NCI-H146 treated with DMSO at 0.1 percent for 48 hours (cell line): ENCODE measurements at regions not wholly inside any gene's neighbourhood (a gene's known extent, or its start where the extent isn't known, plus 50 kb on each side); places are given as distances from the start of the nearest gene placed in this dataset.
"Not testable (repeated sequence)": the region's sequence is repeated elsewhere in the genome, so short reads cannot be mapped to it uniquely, and the experiment has no call there.

Experiments
- DNase-seq: peaks from one replicate; lab custom pipeline; 2025; ENCODE audit not compliant: unreplicated experiment; lab: John Stamatoyannopoulos, UW

DNA sequence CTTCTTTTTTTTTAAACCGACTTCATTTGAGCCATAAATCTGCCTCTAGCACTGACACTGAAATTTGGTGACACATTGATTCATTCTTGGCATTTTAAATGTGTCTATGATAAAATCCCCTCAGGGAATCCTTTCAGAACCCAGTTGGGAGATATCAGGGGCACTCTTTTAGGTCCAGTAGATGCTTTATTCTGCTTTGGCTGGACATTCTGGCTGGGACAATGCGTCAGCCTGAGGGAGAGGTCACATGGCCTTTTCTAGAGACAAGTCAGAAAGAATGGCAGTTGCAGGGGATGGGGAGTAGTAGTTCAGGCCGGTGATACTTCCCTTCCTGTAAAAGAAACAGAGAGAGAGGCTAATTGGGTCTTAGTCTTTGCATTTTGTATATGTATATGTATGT lies 63.1 kb downstream of the TRIM43 start:
- DNase-seq = not testable (repeated sequence)

- not testable (repeated sequence) for DNase-seq
These were observed 64.8 kb downstream of the TRIM43 start for GRCh38 chr2:95656553-95656952.

DNA sequence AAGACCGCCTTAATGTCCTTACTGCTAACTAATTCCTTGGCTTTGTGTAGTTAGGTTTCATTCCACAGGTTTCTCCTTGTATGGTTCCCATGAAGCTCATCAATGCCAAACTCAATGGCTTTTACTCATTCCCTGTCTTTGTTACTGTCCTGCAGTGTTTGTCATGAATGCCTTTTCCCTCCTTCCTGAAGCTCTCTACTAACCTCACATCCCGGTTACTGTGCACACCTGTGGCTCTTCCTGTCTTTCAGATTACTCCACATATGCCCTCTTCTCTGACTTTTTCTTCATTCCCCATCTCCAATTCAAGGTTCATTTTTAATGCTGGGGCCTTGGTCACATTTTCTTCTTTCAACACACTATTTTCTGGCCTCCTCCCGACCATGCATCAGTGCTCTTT lies 66.1 kb downstream of the TRIM43 start:
- not testable (repeated sequence) for DNase-seq

- not testable (repeated sequence) for DNase-seq
These were observed 69.2 kb downstream of the TRIM43 start for GRCh38 chr2:95660766-95661562.

GRCh38 chr2:95663471-95664441 lies 72.0 kb downstream of the TRIM43 start:
- not testable (repeated sequence) for DNase-seq

DNA sequence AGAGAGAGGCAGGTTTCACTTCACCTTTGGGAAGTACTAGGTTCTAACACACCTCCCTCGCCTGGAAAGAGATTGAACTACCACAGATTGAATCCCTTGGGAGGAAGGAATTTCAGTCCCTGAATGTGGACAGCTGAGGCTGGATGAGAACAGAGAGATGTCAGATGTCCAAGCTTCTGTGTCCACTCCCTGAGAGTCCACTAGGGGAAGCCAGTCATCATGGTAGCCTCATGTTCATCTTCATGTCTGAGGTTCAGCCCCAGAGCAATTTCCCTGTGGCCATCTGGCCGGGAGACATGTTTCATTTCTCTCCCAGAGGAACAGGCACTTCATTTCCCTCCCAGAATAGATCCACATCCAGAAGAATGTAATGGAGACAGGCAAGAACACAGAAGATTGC lies 74.8 kb downstream of the TRIM43 start:
- DNase-seq = not testable (repeated sequence)

- no peak for DNase-seq
These were observed 75.7 kb downstream of the TRIM43 start for GRCh38 chr2:95667480-95667879.

DNA sequence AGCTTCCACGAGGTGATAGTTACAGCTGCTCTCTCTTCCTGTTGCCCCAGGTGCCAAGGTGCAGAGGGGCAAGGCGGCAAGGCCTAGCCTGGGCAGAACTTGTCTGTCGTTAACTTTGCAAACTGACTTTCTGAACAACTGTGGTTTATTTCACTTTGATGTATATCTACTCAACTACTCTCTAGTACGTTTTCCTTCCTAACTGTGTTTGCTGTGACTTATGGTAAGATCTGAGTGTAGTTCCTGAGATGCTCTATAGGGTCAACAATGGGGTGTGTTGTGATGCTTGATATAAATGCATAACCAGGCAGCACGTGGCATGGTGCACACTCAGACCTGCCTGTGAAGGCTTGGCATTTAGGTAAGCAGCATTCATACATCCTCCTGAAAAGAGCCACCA lies 77.1 kb downstream of the TRIM43 start:
- DNase-seq = not testable (repeated sequence)

DNA sequence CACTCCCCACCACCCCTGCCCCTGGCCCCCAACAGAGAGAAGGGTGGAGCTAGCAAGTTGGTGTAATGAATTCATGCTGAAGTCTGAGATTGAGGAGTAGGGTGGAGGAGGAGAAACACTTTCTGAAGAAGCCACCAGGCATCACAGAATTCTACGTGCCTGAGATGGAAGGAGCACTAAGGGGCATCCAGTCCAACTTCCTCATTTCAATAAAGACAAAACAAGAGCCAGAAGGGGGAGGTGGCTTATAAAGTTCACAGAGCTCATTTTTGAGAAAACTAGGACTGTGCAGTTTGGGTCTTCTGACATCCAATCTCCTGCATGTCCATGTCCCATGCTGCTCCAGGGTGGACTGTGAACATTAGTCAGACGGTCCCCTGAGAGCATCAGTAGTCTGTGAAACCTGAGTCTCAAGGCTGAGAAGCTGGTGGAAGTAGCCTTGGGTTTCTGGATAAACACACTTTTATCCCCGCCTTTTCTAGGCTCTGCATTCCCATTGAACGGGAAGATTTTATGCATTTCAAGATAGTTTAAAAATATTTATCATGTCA lies 77.7 kb downstream of the TRIM43 start:
- no peak for DNase-seq

DNA sequence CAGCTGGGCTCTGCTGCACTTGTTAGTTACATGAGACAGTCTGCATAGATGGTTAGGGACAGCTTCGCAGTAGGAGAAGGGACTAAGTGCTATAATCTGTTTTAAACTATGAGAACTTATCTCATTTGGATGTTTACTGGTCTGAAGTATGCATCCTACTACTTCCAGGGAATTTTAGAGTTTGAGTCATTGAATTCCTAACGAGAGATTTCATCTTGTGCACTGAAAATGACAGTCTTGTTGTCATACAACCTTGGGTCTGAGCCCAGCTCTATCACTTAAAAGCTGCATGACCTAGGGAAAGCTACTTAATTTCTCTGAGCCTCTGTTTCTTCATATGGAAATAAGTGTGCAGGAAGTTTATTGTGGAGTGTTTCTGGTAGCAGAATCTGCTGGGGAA lies 78.4 kb downstream of the TRIM43 start:
- no peak for DNase-seq

GRCh38 chr2:95670686-95671085 lies 78.9 kb downstream of the TRIM43 start:
- no peak for DNase-seq

DNA sequence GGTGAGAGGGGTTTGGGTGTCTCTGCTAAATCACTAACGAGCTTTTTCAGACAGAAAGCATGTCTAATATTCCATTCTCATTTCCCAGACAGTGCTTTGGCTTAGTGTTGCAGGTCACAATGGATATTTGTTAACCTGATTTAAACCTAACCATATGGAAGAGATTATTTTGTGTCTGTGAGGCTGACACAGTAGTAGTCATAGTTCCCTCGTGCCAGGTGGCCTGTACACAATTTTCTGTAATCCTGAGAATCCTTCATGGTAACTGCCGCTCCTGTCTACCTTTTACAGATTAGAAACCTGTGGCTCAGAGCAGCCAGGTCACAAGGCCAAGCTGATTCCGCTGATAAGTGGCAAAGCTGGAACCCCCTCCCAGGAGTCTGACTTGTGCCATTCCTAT lies 79.4 kb downstream of the TRIM43 start:
- not testable (repeated sequence) for DNase-seq

- DNase-seq = not testable (repeated sequence)
These were observed 80.2 kb downstream of the TRIM43 start for GRCh38 chr2:95671992-95672391.

- DNase-seq = not testable (repeated sequence)
These were observed 80.7 kb downstream of the TRIM43 start for GRCh38 chr2:95672500-95672899.

DNA sequence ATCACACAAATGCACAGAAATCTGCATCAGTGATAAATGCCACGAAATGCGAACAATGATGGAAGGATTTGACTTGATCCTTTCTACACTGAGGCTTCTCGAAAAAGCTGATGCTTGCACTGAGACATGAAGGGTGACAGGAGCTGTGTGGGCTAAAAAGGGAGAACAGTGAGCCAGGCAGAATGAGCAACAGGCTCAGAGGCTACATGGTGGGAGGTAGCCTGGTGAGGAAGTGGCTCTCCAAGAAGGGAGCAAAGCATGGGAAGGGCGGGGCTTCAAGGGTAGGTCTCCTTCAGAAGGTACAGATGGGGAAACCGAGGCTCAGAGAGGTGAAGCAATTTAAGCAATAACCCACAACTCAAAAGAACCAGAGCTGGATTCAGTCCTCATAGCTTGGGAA lies 82.4 kb downstream of the TRIM43 start:
- DNase-seq = no peak

GRCh38 chr2:95676573-95676972 lies 84.8 kb downstream of the TRIM43 start:
- not testable (repeated sequence) for DNase-seq

- no peak for DNase-seq
These were observed 85.5 kb downstream of the TRIM43 start for GRCh38 chr2:95677346-95677745.

- DNase-seq = not testable (repeated sequence)
These were observed 86.0 kb downstream of the TRIM43 start for GRCh38 chr2:95677833-95678232.

DNA sequence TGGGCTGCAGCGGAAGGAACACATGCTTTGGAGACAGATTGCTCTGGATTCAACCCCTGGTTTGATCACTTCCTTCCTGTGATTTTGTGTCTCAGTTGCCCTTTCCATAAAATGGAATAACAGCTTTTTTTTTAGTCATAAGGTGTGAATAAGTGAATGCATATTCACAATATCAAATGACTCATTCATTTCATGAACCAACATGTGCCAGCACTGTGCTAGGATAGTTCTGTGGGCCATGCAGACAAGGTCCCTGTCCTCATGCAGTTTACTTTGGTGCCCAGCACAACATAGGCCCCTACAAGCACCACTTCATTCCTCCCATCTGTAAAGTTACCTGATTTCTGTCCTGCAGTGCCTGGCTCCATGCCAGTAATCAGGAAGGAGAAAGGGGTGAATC lies 89.4 kb downstream of the TRIM43 start:
- DNase-seq = not testable (repeated sequence)

- DNase-seq = not testable (repeated sequence)
These were observed 89.8 kb downstream of the TRIM43 start for GRCh38 chr2:95681589-95682081.

GRCh38 chr2:95682889-95683517 lies 91.2 kb downstream of the TRIM43 start:
- DNase-seq = not testable (repeated sequence)
